ENCODE measurements at regions not wholly inside any gene's neighbourhood (a gene's known extent, or its start where the extent isn't known, plus 50 kb on each side); places are given as distances from the start of the nearest gene placed in this dataset.
"Not testable (repeated sequence)": the region's sequence is repeated elsewhere in the genome, so short reads cannot be mapped to it uniquely, and the experiment has no call there.

DNA sequence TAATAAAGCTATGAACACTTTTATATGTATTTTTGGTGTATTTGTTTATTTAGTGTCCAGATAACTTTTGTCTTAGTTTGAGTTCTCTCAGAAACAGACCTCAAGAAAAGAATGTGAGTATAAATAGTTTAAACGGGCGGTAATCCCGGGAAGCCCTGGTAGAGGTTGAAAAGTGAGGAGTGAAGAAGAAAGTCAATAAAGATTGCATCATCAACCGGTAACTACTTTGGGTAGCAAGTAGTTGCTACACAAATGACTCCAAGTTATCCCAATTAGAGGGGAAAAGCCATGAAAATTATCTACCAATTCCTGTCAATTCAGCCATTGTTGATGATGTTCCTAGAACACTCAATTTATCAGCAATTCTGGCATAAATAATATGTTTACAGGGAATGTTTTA is 870.3 kb upstream of the RAG2 start:
- DNase-seq, result no peak

DNA sequence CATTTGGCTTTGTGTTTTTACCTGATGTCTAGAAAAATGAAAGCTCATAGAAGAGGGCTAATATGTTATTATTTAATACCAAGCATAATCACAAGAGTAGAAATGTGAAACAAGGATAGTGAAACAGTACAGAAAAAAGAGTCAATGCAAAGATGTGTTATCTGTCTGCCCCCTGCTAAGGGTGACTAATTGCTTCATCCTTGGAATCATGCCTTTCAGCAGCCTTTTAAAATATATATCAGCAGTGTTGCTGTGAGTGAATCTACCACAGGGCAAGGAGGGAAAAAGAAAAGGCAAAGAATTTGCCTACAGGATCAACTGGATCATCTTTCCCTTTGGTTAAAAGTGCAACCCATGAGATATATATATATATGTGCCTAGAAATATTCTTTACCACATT is 867.2 kb upstream of the RAG2 start:
- DNase-seq, result no peak

DNA sequence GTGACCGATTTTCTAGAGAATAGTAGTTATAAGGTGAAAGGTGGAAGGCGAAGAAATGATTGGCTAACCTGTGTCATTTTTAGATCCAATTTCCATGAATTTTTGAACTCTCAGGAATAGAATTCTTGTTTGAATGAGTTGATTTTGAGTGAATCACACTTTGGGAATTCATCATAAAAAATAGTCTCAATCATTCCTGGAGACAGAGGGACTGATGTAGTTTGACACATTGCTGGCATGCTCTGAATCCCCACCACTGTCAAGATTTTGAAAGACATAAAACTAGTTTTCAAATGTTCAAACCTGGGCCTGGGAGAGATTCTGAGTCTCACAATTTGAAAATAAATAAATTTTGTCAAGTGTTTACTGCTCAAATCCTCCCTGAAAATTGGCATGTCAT is 861.4 kb upstream of the RAG2 start:
- no peak for DNase-seq

DNA sequence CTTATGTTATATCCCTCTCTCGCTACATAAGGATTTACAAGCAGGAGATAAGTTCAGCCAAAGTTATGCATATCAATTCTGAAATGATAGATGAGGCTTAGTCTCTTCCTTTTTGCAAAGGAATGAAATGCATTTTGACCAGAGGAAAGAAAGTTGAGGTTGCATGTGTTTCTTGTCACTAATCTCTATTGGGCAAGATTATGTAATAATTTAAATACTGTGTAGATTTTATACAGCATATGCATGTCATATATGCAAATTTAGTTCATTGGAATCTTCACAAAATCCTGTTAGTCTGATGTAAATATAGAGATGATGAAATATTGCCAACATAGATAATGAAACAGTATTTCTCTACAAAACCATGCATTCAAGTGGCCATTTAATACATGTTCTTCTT is 858.7 kb upstream of the RAG2 start:
- DNase-seq, result no peak

DNA sequence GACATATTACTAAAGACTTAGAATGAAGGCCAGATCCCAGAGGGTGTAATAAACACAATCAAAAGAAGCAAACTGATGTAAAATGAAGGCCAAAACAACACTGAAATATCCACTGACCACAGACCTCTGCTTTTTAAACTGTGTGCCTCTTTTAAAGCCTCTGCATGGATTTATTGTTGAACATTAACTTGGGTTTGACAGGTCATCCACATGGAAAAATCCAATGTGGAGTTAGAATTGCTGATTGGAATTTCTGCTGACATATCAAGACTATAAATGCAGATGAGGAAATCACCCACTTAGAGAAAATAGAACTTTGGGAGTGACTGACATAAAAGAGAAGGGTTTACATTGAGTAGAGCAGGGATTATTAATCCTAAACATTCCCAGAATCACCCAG is 853.9 kb upstream of the RAG2 start:
- no peak for DNase-seq

DNA sequence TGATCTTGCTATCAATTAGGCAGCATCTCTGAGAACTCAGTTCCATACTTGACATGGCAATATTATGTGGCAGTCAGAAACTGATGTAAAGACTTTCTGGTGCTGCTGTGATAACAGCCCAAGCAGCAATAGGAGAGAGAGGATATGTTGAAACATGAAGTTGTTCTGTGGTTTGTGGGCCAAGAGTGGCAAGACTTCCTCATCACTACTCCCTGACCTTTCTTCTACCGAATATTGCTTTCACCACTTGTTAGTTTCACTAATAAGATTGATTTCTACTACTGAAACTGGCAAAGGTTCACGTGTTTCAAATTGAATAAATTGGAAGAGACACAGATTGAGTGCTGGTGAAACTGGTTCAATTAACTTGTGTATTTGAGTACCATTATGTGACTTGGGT is 852.6 kb upstream of the RAG2 start:
- no peak for DNase-seq

DNA sequence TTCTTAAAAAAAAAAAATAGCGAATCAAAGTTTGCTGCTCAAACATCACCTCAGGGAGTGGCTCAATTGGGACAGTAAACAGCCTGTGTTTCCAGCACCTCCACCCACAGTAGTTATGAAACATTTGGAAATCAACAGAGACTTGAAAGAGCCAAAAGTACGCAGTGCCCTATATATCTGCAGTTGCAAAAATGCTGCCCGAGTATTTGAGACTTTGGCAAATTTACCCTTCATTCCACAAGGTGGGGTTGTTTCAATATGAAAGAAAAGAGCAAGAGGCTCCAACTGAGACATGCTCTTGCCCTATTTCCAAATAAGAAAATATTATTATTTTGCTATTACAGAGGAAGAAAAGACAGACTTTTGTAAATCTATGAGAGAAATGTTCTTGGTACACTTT is 851.1 kb upstream of the RAG2 start:
- no peak for DNase-seq

DNA sequence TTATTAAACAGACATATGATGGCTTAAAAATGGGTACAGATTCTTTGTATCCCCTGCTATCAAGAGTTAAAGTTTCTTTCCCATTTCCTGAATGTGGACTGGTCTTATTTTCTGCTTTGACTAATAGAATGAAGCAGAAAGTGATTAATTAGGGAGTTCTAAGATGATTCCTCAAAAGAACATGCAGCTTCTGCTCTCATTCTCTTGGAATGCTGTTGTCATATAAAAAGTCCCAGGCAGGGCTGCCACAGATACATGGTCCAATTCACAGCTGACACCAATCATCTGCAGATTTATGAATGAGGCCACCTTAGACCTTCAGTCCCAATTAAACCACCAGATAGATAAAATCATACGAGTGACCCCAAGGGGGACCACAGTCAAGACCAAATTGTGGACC is 844.5 kb upstream of the RAG2 start:
- no peak for DNase-seq

DNA sequence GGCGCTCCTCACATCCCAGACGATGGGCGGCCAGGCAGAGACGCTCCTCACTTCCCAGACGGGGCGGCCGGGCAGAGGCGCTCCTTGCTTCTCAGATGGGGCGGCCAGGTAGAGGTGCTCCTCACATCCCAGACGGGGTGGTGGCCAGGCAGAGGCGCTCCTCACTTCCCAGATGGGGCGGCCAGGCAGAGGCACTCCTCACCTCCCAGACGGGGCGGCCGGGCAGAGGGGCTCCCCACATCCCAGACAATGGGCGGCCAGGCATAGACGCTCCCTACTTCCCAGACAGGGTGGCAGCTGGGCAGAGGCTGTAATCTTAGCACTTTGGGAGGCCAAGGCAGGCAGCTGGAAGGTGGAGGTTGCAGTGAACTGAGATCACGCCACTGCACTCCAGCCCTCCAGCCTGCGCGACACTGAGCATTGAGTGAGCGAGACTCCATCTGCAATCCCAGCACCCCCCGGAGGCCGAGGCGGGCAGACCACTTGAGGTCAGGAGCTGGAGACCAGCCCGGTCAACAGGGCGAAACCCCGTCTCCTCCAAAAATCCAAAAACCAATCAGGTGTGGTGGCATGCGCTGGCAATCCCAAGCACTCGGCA is 833.7 kb upstream of the RAG2 start:
- not testable (repeated sequence) for DNase-seq

DNA sequence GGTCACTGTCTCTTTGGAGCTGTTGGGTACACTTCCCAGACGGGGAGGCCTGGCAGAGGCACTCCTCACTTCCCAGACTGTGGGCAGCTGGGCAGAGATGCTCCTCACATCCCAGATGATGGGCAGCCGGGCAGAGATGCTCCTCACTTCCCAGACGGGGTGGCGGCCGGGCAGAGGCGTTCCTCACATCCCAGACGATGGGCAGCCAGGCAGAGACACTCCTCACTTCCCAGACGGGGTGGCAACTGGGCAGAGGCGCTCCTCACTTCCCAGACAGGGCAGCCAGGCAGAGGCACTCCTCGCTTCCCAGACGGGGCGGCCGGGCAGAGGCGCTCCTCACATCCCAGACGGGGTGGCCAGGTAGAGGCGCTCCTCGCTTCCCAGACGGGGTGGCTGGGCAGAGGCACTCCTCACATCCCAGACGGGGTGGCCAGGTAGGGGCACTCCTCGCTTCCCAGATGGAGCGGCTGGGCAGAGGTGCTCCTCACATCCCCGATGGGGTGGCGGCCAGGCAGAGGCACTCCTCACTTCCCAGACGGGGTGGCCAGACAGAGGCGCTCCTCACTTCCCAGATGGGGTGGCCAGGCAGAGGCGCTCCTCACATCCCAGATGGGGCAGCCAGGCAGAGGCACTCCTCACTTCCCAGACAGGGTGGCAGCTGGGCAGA is 833.1 kb upstream of the RAG2 start:
- DNase-seq, result not testable (repeated sequence)

DNA sequence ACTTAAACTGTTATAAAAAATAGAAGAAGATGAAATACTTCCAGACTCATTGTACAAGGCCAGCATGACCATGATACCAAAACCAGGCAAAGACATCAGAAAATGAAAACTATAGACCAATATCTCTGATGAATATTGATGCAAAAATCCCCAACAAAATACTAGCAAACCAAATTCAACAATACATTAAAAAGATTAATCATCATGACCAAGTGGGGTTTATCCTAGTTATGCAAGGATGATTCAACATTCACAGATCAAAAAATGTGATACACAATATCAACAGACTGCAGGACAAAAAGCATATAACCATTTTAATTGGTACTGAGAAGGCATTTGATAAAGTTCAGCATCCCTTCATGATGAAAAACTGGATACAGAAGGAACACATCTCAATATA is 824.5 kb upstream of the RAG2 start:
- no peak for DNase-seq

DNA sequence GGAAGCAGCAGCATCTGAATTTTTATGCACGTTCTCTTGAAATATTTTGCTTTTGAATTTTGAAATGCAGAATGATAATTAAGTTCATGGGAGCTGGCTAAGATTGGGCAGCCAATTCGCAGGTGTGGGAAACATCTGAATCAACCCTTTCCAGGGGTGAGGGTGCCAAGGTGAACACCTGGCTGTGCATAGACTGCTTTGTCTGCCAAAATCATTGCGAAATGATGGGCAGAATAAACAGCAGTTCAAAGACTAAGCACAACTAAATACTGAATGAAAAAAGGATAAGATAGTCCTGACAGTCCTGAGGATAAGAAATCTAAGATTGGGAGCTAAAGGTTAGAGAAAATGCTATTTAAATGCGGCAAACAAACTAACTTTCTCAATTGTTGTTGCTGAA is 813.3 kb upstream of the RAG2 start:
- DNase-seq, result no peak

DNA sequence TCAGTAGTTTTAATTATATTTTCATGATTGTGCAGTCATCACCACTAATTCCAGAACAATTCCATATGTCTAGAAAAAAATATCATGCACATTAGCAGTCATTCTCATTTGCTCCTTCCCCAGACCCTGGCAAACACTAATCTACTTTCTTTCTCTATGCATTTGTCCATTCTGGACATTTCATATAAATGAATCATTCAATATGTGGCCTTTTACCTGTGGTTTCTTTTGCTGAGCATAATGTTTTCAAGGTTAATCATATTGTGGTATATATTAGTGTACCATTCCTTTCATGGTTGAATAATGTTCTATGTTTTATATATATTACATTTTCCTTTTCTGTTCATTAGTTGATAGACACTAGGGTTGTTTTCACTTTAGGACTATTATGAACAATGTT is 811.1 kb upstream of the RAG2 start:
- no peak for DNase-seq

DNA sequence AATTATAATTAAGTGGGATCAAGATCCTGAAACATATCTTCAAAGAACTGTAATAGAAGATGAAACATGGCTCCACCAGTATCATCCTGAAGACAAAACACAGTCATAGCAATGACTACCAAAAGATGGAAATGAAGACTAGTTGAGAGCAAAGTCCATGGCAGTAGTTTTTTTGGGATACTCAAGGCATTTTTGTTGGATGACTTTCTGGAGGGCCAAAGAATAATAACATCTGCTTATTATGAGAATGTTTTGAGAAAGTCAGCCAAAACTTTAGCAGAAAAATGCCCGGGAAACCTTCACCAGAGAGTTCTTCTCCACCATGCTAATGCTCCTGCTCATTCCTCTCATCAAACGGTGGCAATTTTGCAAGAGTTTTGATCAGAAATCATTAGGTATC is 809.4 kb upstream of the RAG2 start:
- no peak for DNase-seq

DNA sequence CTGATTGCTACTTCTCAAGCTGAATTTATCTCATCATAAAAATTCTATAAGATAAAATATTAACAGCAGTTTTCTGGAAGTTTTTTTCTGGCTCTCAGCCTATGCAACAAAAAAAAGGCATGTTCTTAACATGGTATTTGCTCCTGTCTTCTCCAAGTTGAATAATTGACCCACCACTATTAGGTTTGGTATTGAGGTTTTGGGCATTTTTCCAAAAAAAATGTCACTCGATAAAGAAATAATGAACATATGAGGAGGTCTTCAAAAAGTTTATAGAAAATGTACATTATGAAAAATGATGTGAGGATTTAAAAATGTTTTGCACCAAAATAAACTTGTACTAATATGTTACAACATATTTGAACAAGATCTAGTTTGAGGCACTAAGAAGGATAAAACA is 808.6 kb upstream of the RAG2 start:
- DNase-seq, result no peak

DNA sequence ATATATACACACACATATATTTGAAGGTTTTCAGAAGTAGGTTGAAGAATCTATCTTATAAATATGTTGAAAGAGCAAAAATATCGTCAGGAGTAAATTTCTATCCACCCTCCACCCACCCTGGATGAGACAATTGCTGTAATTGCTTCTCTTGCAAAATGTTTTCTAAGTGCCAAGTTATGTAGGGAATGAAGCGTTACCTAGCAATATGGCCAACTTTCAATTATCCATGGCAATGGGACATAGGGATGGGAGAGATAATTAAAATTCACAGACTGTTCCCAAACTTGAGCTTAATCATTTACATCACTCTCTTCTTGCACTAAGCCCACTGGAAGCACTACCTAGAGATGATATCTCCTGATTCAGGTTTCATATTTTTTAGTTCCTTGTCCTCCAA is 806.2 kb upstream of the RAG2 start:
- no peak for DNase-seq

DNA sequence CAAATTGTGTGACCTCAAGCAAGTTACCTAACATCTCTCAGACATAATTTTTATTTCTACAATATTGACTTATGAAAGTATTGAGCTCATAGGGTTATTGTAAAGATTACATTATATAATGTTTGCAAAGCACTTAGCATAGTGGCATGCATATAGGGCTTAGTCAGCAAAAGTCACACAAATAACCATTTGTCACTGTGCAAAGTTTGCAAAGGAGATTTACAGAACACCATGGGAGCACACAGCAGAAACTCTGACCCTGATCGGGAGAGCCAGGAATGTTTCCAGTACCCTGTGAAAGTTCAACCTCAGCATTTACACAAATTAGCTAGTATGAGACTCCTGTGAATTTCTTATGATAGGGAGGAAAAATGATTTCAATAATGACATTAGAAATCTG is 804.6 kb upstream of the RAG2 start:
- no peak for DNase-seq

DNA sequence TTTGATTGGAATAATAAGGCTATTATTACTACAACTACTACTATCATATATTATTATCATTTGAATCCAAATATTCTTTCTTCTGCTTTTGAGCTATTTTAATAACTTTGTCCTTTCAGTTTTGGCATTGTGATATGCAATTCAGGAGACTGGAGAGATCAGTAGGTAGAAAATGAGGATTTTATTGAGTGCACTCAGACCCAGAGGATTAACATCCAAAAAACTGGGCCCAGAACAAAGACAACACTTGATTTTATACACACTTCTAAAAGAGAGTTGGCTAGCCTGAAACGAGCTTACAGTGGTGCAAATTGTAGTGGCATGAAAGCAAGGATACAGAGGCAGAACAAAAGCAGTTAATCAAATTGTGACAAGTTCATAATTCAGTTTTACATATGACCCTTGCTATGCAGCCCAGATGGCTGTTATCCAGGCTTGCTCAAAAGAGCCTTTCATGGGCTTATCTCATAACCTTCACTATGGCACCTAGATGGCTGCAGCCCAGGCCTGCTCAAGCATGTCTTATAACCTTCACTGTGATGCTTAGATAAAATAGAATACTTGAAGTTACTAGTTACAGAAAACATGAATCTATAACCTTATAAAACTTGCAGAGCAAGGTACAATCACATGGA is 796.3 kb upstream of the RAG2 start:
- DNase-seq, result no peak

DNA sequence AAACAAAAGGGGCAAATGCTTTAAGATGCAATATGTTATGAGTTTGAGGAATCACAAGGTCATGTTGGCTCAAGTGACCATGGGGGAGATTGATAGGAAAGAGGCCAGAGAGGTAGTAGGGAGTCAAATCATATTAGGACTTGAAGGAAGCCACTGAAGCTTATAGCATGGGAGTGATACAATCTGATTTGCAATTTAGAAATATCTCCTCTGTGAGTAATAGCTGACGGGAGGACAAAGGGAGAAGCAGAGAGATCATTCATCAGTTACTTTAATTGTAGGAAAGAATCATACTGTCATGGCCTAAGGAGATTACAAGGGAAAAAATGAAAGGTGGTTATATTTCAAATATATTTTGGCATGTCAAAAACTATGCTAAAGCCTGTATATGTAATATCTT is 793.6 kb upstream of the RAG2 start:
- DNase-seq, result no peak

DNA sequence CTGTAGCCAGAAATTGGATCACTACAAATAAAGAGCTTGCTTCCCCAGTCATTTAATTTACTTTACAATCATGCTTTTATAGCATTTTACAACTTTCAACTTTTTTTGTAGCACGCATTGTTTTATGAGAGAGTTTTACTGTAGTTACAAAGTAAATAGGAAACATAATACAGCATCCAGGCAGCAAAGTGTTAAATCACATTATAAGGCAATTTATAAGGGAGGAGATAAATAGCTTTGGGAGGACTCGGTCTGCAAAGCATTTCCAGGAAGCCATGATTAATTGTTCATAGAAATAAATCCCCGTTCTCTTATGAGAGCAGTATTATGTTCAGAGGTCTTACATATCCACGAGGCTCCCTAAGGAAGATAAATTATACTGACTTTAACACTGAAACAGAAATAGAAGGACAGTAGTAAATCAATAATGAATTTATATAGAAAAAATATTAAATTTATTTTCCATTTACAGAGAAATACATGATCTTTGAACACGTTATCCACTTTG is 792.6 kb upstream of the RAG2 start:
- no peak for DNase-seq

DNA sequence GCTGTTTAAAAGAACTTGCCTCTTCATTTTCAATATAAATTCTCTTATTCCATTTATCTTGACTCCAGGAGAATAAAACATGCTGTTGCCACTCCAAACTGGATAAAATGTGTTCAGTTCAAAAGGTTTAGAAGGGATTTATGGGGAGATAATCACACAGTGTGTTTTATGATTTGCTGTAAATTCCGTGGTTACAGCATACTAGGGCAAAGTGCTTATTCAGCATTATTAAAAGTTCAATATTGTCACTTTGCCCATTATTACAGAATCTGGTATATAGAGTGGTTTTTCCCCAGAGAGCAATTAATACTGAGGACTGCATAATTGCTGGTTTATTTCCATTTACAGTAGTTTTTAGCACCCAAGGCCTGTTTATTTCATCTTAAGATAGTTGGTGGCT is 780.9 kb upstream of the RAG2 start:
- no peak for DNase-seq

DNA sequence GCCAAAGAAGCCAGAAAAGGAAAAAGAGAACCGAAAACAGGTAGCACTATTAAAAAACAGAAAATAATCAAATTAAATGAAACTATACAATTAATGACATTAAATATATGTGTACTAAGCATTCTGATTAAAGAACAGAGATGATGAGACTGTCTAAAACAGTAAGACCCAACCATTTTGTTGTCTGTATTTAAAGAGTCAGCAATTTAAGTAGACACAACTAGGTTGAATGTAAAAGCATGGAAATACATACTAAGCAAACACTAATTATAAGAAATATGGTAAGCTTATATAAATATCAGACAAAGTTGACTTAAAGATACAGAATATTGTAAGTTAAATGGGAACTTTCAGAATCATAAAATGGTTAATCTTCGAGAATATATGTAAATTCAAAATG is 774.6 kb upstream of the RAG2 start:
- no peak for DNase-seq

DNA sequence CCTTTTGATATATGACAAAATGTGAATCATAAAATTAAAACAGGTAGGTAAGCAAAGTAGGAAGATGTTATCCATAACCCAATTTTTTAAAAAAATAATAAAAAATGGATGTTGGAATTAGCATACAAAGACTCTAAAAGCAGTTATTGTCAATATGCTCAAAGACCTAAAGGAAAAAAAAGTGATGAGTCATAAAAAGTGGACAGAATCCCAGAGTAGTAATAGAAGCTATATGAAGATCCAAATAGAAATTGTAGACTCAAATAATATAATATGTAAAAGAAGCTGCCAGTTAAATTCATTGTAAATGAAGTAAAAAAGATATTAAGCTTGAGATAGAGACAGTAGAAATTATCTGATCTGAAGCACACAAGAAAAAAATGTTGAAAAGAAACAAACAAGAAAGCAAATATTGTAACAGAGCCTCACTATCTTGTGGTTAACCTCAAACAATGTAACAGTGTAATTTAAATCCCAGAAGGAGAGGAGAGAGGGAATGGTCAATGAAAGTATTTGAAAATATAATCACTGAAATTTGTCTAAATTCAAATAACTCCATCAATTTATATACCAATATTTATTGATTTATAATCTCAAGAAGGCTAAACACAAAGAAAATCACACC is 773.4 kb upstream of the RAG2 start:
- DNase-seq, result no peak

DNA sequence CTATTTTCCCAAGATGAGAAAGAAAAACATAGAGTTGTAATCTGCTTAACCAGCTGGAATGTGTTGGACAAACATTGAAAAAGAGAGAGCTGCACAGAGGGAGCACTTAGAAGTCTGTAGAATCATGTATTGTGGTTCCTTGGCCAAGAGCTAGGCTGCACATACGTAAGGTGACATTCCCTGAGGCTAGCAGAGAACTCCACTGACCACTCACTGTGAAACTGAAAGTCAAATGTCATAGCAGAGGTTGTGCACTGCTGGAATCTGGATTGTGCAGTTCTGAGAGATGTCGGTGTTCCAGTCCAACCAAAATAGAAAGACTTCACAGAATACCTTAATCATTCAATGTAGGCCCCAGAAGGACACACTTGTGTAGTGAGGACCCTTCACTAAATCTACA is 772.8 kb upstream of the RAG2 start:
- DNase-seq, result no peak

Data from NCI-H446 treated with DMSO at 0.1 percent for 48 hours (cell line).